ENCODE measurements at regions not wholly inside any gene's neighbourhood (a gene's known extent, or its start where the extent isn't known, plus 50 kb on each side); places are given as distances from the start of the nearest gene placed in this dataset.

- Mint-ChIP-seq H3K4me3 (ENCODE audit: low read depth, unreplicated experiment) (no peak overlapping the region), H3K9me3 (ENCODE audit: low read depth, unreplicated experiment) (peaks cover 4% of the 10 kb centered on the region), H3K4me1 (ENCODE audit: low read depth, unreplicated experiment) (no peaks in the 10 kb centered on the region), H3K36me3 (ENCODE audit: insufficient read depth, unreplicated experiment) (peaks cover 5% of the 10 kb centered on the region), H3K27me3 (ENCODE audit: unreplicated experiment) (peaks cover 12% of the 10 kb centered on the region), H3K27ac (ENCODE audit: unreplicated experiment) (no peak overlapping the region)
- CTCF ChIA-PET, result no interaction called here
- DNase-seq, result no peak
- BruUV-seq (replicated peaks), result no TSS peak
- no peak for TF ChIP-seq CTCF (IDR thresholded peaks at IDR 0.05; ENCODE audit: unreplicated experiment)
- intact Hi-C loops (cut with micrococcal nuclease; ENCODE audit: unreplicated experiment), result no loop called here
These were observed 119.1 kb downstream of the NDUFA10 start for GRCh38 chr2:239905884-239906654.

GRCh38 chr2:239905306-239905705, 119.8 kb downstream of the NDUFA10 start:
- intact Hi-C loops (cut with micrococcal nuclease; ENCODE audit: unreplicated experiment), result no loop called here
- Mint-ChIP-seq H3K36me3 (ENCODE audit: insufficient read depth, unreplicated experiment) (peaks cover 5% of the 10 kb centered on the region), H3K4me3 (ENCODE audit: low read depth, unreplicated experiment) (no peak overlapping the region), H3K27ac (ENCODE audit: unreplicated experiment) (no peak overlapping the region), H3K9me3 (ENCODE audit: low read depth, unreplicated experiment) (peaks cover 3% of the 10 kb centered on the region), H3K4me1 (ENCODE audit: low read depth, unreplicated experiment) (no peaks in the 10 kb centered on the region), H3K27me3 (ENCODE audit: unreplicated experiment) (peaks cover 13% of the 10 kb centered on the region)
- no TSS peak for BruUV-seq (replicated peaks)
- no peak for DNase-seq
- CTCF ChIA-PET, result no interaction called here
- TF ChIP-seq CTCF (IDR thresholded peaks at IDR 0.05; ENCODE audit: unreplicated experiment), result no peak

GRCh38 chr2:239904496-239904895, 120.6 kb downstream of the NDUFA10 start:
- DNase-seq, result no peak
- no TSS peak for BruUV-seq (replicated peaks)
- intact Hi-C loops (cut with micrococcal nuclease; ENCODE audit: unreplicated experiment), result no loop called here
- TF ChIP-seq CTCF (IDR thresholded peaks at IDR 0.05; ENCODE audit: unreplicated experiment), result no peak
- Mint-ChIP-seq H3K36me3 (ENCODE audit: insufficient read depth, unreplicated experiment) (peaks cover 5% of the 10 kb centered on the region), H3K4me1 (ENCODE audit: low read depth, unreplicated experiment) (no peaks in the 10 kb centered on the region), H3K27ac (ENCODE audit: unreplicated experiment) (no peak overlapping the region), H3K27me3 (ENCODE audit: unreplicated experiment) (peaks cover 21% of the 10 kb centered on the region), H3K4me3 (ENCODE audit: low read depth, unreplicated experiment) (no peak overlapping the region), H3K9me3 (ENCODE audit: low read depth, unreplicated experiment) (peaks cover 2% of the 10 kb centered on the region)
- CTCF ChIA-PET, result no interaction called here

- Mint-ChIP-seq H3K27ac (ENCODE audit: unreplicated experiment) (no peak overlapping the region), H3K4me1 (ENCODE audit: low read depth, unreplicated experiment) (no peaks in the 10 kb centered on the region), H3K4me3 (ENCODE audit: low read depth, unreplicated experiment) (no peak overlapping the region), H3K9me3 (ENCODE audit: low read depth, unreplicated experiment) (peaks cover 2% of the 10 kb centered on the region), H3K27me3 (ENCODE audit: unreplicated experiment) (peaks cover 26% of the 10 kb centered on the region), H3K36me3 (ENCODE audit: insufficient read depth, unreplicated experiment) (peaks cover 5% of the 10 kb centered on the region)
- CTCF ChIA-PET, result no interaction called here
- BruUV-seq (replicated peaks), result no TSS peak
- intact Hi-C loops (cut with micrococcal nuclease; ENCODE audit: unreplicated experiment), result no loop called here
- no peak for DNase-seq
- no peak for TF ChIP-seq CTCF (IDR thresholded peaks at IDR 0.05; ENCODE audit: unreplicated experiment)
These were observed 121.3 kb downstream of the NDUFA10 start for GRCh38 chr2:239903803-239904202.
